T-helper 1 cell treated with Interleukin-12 subunit alpha and Interleukin-12 subunit beta and Interleukin-4 antibody, amounts not matched to agents 30 ng/mL and 1 ng/mL, for 36 hours (primary cell): ENCODE measurements at regions not wholly inside any gene's neighbourhood (a gene's known extent, or its start where the extent isn't known, plus 50 kb on each side); places are given as distances from the start of the nearest gene placed in this dataset.
"Not testable (repeated sequence)": the region's sequence is repeated elsewhere in the genome, so short reads cannot be mapped to it uniquely, and the experiment has no call there.

ENCODE experiments used
- intact Hi-C: fragments of 100-400 bp; cut with micrococcal nuclease; formaldehyde crosslinking; loops from one replicate; pipeline ENCODE4 v1.15.1; 2024

DNA sequence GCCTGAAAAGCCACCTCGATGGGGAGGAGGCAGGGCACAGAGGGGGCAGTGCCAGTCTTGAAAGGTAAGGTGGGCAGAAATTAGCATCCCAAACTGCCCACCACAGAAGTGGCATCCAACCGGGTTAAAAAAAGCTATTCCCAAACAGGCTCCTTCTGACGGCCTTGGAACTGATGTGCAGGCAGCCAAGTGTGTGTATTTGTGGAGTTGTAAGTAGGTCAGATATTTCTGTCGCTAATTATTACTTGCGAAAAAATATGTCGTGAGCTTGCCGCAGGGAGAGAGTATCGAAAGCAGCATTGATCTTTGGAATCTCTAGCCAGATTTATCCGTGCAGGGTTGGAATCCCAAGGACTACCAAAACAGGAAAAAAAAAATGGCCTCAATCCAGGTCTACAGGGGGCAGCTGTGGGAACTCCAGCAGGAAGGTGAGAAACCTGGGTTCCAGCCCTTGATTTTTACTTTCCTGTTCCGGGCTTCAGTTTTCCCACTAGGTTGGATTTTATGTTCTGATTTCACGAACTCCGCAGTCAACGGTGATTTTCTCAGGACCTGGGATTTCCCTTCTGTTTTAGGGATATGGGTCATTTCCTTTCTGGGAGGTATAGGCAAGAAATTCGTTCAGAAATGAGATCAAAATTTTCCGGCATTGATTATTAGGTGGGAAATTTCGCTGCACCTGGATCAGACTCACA, 200.8 kb downstream of the RGS3 start:
- intact Hi-C loops: no loop called here

DNA sequence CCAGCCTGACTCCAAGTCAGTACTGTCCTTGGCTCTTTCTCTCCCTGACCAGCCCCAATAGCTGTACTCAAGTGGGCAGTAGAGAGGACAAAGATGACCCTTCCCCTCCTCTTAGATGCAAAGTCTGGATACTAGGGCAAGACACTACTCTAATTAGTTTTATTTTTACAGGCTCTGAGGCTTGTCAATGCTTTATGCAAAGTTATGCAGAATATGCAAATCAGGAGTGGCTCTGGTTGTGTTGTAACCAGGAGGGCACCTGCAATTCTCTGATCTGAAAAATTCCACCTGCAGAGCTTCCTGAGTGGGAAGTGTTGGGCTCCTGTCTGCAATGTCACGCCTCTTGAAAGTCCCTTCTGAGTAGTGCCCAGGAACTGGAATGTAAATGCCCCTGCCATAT, 201.5 kb downstream of the RGS3 start:
- intact Hi-C loops: no loop called here

DNA sequence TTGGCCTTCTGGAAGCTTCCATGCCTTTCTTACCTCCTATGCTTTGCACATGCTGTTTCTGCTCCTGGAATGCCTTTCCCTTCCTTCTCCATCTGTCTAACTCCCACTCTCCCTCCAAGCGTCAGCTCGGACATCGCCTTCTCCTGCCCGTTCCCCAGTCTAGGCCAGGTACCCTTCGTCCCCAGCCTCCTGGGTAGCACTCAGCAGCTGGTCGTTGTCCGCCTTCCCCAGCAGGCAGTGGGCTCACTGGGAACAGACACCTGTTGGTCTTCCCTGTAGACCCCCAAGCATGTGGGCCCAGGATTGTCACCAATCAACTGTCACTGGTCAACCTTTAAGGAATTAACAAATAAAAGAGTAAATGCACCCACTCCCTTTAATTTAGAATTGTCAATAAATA, 202.2 kb downstream of the RGS3 start:
- intact Hi-C loops: no loop called here

DNA sequence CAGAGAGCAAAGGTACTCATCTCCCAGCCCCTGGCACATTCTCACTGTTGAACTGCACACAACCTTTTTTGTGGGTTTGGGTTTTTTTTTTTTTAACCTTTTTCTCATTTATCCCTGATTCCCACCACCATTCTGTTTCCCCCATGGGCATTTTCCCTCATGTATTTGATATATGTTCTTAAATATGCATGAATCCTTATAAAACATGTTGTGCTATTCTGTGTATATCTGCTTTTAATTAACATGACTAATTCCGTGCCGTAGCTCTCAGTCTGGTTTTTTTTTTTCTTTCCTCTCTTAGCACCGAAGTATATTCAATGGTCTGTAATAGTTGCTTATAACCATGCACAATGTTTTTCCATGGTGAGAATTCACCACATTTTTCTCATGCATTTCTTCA, 204.5 kb downstream of the RGS3 start:
- intact Hi-C loops: no loop called here

DNA sequence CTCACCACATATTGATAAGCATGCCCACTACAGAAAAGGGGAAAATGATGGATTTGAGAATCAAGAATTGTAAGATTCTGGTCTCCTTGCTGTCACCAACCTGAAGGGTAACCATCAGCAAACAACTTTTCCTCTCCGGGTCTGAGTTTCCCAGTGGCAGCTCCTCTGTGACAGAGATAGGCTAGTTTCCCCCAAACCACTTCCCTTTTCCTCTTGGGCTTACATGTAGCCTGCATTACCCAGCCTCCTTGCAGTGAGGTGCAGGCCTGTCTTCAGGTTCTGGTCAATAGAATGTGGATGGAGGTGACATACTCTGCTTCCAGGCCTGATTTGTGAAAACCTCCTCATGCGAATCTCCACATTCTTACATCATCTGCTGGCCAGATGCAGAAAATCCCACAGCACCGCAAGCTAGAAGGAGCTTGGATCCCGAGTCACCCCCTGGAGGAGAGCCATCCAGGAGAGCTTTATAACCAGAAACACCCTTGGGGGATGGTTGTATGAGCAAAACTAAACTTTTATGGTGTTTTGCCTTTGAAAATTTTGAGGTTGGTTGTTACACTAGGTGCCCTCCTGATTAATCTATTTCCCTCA, 206.1 kb downstream of the RGS3 start:
- intact Hi-C loops: no loop called here

DNA sequence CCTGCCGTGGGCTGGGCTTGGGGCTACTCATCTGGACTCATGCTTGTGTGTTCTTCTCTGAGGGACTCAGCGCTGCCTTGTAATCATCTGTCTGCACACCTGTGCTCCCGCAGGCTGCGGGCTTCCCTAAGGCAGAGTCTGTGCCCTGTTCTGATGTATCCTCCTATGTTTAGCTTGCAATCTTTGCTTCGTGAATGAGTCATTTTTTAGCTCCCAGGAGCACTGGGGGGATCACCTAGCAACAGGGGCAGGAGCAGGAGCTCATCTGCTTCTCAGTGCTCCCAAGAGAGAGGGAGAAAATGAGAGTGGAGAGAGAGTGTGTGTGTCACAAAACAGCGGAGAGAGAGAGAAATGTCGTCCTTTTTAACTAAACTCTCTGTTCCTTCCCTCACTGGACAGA, 202.4 kb upstream of the ZNF618 start:
- intact Hi-C loops: no loop called here

DNA sequence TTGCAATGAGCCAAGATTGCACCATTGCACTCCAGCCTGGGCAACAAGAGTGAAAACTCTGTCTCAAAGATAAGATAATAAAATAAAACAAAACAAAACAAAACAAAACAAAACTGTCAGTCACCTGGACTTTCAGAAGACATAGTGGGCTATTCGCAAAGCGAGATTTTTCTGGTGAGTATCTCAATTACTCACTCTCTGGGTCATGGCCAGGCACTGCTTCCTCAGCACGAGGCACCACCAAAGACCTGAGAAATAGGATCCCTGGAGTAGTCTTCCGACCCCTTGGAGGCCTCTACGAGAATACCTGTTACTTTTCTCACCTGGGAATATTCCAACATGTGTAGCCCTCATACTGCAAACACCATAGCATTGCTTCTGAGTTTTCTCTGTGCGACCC, 201.7 kb upstream of the ZNF618 start:
- intact Hi-C loops: no loop called here

DNA sequence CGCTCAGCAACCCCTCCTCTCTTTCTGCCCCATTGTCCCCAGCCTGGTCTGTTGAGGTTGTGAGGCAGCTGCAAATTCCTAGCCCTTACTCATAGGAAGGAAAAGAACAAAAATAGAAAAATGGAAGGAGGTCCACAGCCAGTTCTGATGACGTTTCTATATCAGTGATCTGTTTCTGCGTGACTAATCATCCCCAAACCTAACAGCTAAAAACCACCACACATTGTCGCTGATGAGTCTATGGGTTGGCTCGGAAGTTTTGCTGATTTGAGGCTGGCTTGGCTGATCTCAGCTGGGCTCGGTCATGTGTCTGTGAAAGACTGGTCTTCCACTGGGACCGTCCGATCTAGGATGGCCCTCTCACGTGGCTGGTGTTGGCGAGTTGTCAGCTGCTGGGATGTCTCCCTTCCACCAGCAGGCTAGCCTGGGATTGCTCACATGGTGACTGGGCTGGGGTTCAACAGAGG, 200.6 kb upstream of the ZNF618 start:
- intact Hi-C loops: no loop called here

DNA sequence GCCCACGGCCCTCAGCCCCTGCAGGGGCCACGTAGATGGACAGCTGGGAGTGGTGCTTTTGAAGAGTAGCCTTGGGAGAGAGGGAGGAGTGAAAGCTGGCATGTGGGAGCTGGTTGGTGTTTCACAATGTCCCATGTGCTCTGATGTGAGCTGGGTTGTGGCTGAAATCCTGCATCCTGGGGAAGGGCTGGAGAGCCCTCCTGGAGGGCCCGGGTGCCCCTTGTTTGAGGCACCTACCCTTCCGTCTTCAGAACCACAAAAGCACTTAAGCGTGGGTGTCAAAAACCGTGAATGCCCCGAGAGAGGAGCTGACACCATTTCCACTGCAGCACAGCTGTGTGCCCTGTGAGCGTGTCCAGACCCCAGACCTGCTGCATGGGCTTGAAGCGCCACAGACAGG, 199.1 kb upstream of the ZNF618 start:
- intact Hi-C loops: no loop called here

DNA sequence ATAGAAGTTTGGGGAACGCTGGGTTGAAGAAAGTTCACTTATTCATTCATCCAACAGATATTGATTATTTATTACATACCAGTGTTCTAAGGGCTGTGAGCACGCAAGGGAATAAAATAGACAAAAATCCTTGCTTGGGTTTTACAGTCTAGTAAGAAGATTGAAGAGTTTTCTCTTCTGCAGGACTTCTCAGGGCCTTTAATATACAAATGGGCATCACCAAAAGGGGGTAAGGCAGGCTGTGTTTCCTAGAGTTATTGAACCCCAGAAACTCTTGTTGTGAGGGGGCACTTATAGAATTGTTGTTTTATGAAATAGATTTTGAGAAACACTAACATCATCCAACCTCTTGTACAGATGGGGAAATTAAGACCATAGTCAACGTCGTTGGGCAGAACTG, 198.5 kb upstream of the ZNF618 start:
- intact Hi-C loops: no loop called here

DNA sequence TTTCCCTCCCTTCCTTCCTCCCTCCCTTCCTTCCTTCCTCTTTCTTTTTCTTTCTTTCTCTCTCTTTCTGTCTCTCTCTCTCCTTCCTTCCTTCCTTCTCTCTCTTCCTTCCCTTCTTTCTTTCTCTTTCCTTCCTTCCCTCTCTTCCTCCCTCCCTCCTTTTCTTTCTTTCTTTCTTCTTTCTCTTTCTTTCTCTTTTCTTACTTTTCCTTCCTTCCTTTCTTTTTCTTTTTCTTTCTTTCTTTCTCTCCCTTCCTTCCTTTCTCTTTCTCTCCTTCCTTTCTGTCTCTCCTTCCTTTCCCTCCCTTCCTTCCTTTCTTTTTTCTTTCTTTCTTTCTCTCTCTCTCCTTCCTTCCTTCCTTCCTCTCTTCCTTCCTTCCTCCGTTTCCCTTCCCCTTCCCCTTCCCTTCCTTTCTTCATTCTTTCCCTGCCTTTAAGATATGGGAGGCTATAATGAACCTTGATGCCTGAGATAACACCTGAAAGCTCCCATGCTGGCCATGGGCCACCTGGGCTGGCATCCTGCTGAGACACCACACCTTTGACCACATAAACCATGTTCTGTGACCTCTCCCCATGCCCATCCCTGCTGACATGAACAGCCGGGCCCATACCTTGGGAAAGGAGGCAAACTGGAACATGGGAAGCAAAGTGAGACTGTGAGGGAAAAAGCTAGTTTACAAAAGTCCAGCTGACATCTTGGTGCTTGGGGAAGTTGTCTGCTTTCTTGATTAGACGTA, 197.8 kb upstream of the ZNF618 start:
- intact Hi-C loops: no loop called here

DNA sequence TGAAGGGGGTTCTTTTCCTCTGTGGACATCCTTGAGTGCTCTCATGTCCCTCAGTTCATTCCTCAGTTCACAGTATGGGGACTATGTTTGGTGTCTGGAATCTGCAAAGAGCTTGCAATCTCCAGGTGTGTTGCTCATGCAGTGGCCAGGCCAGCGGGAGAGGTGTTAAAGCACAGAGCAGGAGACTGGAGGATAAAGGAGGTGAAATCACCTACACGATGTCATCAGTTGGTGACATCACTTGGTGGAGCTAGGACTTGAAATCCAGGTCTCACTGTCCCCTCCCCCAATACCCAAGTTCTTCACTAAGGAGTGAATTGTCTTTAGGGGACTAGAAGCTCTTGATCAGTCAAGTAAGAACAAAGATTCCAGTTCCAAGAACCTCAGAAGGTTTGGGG, 197.3 kb upstream of the ZNF618 start:
- intact Hi-C loops: no loop called here

DNA sequence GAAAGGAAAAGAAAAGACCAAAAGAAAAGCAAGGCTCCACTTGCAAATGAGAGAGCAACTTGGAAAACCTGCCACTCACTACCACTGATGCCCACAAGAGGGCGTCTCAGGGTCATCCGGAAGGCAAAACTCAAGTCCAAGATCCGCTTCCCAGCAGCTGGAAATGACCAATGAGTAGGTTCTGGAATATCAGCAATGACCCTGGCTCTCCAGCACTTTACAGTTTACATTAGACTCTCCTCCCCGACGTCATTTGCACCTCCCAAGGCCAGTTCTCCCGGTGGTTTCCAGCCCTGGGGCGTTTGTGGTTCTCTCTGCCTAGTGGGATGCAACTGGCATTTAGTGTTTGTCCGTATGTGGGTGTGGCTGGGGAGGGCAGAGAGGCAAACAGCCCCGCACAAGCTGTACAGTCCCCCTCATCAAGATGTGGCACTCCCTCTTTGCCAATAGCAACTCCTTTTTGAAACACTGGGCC, 193.8 kb upstream of the ZNF618 start:
- intact Hi-C loops: loop anchor here (1.0 kb wide), 1 partner anchor 194 kb away; the partner anchor contains the start of gene ZNF618

DNA sequence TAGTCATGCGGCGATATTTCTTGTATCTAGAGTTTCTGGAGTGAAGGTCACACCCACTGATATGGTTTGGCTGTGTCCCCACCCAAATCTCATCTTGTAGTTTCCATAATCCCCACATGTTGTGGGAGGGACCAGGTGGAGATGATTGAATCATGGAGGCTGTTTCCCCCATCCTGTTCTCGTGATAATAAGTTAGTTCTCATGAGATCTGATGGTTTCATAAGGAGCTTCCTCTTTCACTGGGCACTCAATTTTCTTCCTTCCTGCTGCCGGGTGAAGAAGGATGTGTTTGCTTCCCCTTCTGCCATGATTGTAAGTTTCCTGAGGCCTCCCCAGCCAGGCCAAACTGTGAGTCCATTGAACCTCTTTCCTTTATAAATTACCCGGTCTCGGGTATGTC, 190.5 kb upstream of the ZNF618 start:
- intact Hi-C loops: not testable (repeated sequence)

DNA sequence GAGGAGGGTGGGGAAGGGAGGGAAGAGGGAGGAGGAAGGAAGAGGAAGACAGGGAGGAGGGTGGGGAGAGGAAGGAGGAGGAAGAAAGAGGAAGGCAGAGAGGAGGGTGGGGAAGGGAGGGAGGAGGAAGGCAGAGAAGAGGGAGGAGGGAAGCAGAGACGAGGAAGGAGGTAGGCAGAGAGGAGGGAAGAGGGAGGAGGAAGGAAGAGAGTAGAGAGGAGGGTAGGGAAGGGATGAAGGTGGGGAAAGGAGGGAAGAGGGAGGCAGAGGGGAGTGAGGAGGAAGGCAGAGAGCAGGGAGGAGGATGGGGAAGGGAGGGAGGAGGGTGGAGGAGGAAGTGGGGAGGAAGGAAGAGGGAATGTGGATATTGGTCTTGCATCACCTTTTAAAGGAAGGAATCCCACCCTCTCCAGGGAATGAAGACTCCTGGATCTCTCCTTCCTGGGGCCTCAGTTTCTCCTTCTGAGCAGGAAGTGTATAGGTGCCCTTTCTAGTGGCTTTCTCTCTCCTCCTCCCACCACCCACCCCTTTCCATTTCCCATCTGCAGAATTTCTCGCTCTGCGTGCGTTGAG, 188.9 kb upstream of the ZNF618 start:
- intact Hi-C loops: no loop called here

DNA sequence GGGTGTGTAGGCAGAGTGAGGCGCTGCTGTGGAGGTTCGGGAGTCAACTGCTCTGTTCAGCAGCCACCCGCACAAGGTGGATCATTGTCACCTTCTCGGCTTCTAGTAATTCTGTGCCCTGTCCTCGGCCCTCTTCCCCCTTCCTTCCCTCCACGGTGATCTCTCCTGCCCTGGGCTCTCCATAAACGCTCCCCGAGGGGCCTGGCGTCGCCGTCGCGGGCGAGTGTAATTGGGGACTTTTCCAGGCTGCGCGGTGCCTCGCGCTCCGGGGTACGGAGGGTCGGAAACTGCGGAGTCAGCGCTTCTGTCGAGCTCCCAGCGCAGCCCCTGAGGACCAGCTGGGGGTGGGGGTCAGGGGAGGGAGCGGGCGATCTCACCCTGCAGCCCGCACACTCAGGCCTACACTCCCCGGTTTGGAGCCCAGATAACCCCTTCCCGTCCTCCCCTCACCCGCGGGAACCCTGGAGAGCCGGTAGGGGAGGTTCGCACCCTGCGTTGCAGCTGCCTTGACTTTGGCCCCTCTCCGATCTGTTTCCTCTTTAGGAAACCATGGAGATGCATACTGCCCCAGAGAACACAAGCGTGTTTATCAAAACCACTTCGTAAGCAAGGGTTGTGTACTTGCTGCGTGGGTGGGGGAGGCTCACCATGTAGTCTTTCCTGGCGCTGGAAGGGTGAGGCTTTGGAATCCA, 188.3 kb upstream of the ZNF618 start:
- intact Hi-C loops: no loop called here

DNA sequence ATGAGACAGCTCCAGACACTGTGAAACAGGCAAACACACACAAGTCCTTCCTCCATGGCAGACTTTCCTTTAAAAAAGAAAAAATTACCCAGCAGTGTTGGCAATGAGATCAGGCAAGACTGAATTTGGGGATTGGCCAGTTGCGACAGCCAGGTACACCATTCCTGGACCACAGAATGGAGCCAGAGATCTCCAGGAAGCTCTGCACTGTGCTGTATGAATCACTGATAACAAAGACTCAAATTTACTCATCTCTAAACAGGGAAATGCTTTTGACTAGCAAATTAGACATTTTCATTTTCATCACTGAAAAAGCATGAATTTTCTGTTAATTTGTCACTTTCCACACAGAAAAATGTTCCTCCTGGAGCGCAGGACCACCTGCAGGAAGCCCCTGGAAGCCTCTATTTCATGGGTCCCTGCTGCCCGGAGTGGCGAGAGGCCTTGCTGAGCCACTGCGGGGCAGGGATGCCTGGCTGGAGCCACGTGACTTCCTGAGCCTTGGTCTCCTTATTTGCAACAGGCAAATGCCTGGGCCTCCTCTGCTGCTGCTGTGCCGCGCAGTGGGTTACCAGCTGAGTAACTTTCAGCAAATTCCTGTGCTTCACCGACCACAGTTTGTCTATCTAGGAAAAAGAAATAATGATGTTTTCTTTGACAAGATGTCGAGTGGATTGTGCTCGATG, 185.9 kb upstream of the ZNF618 start:
- intact Hi-C loops: no loop called here

DNA sequence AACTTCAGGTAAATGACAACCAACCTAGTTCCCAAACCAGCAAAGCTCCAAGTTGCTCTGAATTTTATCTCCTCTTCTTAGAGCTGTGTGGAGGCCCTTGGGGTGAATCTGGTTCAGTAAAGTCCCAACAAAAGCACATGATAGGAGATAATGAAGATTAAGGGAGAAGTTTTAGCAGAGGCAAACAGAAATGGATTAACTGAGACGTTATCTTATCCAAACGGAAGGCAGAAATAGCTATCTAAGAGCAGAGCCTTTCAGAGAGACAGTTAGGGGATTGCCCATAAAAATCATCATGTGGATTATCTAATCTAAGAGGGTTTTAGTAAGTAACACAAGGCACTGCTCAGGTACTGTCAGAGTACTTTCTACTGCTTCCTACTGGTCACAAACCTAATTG, 183.9 kb upstream of the ZNF618 start:
- intact Hi-C loops: no loop called here

DNA sequence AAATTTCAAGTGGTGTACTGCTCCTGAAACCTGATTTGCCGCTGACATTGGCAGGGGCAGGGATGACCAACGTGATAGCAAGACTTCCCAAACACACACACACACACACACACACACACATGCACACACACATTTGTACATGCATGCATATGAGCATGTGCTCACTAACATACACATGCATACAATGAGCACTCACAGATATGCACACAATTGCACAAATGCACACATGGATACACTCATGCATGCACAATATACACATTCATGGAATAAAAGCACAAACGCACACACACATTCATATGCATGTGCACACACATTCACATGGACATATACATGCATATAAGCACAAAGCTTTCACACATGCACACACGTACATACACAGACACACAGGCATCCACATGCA, 181.2 kb upstream of the ZNF618 start:
- intact Hi-C loops: no loop called here

DNA sequence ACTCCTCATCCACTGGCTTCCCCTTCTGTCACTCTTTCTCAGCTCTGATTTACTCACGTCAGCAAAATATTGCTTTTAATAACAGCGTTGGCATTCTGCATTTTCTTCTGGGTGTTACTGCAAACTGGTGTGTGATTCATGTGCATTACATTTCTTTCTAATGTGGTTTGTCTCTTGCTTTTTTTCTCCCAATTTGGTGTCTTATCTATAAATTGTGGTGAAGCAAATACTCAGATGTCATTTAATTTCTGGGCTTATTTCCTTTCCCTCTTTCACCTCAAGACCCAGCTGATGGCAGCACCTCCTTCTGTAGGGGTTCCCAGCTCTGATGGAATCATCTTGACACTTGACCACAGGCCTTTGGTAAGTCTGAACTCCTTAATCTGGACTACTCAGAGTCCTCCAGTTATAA, 180.7 kb upstream of the ZNF618 start:
- intact Hi-C loops: no loop called here

DNA sequence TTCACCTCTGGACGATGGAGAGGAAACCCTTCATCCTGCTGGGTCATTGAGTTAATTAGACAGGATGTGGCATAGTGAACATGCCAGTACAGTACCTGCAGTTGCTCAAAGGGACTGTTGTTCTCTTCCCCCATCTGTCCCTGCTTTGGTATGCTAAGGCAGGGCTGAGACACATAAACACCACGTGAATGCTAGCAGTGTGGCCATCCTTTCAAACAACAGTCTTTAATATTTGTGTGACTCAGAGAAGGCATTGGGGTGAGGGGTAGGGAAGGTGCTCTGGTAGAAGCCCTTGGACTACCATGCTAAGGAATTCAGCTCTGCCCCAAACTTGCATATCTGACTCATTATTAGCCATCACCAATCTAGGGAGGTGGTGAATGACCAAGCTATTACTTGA, 180.2 kb upstream of the ZNF618 start:
- intact Hi-C loops: no loop called here
